GM10248 (cell line): ENCODE measurements at regions not wholly inside any gene's neighbourhood (a gene's known extent, or its start where the extent isn't known, plus 50 kb on each side); places are given as distances from the start of the nearest gene placed in this dataset.

Experiments
- CTCF ChIA-PET: fragments of 300-600 bp; sonication (Branson Sonifier 250); formaldehyde crosslinking; extraction: SDS; loops from one replicate; lab custom pipeline; 2021; ENCODE audit warnings: antibody characterized with exemption; lab: Yijun Ruan, JAX
- POLR2A ChIA-PET: fragments of 350-650 bp; sonication (Branson Sonifier 250); formaldehyde crosslinking; extraction: SDS; loops from one replicate; lab custom pipeline; 2020; ENCODE audit warnings: antibody characterized with exemption; lab: Yijun Ruan, JAX
- DNase-seq: peaks from one replicate; pipeline ENCODE4 v3.0.0; 2012; ENCODE audit errors: extremely low spot score
- TF ChIP-seq, protein P1 (sequence below): IDR thresholded peaks from 2 replicates; pipeline ENCODE4 v1.5.1; 2012; ENCODE audit warnings: mild to moderate bottlenecking, low read depth; ENCODE audit errors: extremely low read depth, missing control alignments, control extremely low read depth

DNA sequence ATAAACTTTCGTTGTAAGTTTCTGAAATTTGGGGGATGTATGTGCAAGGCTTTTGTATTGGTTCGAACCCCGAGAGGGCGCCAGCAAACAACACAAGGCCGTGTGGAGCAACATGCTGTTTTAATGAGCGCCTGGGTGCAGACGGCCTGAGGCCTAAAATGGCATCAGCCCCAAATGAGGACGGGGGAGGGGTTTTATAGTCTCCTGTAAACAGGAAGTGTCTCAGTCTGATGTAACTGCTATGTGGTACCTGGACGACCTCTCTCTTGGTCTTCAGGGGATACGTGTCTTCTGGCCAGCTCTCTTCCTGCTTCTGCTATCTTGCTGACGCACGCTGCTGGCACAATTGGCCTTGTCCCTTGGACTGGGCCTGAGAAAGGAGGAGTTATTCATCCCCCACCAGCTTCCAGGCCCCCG lies 1348.0 kb downstream of the ADGRL3 start:
- ChIA-PET CTCF (no interaction called here), POLR2A (no interaction called here)
- TF ChIP-seq, protein P1, sequence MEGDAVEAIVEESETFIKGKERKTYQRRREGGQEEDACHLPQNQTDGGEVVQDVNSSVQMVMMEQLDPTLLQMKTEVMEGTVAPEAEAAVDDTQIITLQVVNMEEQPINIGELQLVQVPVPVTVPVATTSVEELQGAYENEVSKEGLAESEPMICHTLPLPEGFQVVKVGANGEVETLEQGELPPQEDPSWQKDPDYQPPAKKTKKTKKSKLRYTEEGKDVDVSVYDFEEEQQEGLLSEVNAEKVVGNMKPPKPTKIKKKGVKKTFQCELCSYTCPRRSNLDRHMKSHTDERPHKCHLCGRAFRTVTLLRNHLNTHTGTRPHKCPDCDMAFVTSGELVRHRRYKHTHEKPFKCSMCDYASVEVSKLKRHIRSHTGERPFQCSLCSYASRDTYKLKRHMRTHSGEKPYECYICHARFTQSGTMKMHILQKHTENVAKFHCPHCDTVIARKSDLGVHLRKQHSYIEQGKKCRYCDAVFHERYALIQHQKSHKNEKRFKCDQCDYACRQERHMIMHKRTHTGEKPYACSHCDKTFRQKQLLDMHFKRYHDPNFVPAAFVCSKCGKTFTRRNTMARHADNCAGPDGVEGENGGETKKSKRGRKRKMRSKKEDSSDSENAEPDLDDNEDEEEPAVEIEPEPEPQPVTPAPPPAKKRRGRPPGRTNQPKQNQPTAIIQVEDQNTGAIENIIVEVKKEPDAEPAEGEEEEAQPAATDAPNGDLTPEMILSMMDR = no peak
- DNase-seq = no peak

DNA sequence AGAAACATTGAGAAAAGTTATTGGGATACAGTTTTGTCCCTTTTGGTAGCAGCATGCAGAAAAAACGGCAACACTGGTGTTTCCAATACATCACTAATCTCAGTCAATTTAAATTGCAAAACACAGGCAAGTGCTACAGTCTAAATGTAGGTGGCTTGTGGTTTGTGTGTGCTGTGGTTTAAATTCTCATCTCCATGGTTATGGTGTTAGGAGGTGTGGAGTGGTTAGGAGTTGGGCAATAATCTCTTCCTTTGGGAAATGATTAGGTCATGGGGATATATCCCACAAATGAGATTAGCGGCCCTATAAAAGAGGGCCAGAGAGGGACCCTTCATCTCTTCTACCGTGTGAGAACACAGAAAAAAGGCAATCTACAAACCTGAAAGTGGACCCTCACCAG lies 1344.3 kb downstream of the ADGRL3 start:
- DNase-seq = no peak
- ChIA-PET POLR2A (no interaction called here), CTCF (no interaction called here)

DNA sequence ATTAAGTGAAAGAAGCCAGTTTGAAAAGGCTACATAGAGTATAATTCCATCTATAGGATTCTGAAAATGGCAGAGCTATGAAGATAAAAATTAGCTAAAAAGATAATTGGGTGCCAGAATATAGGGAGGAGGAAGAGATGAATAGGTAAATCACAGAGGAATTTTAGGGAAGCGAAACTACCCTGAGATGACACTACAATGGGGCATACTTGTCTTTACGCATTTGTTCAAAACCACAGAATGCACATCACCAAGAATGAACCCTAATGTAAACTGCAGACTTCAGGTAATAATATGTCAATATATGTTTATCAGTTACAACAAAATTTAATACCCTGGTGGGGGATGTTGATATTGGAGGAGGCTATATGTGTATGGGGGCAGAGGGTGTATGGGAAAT lies 1342.9 kb downstream of the ADGRL3 start:
- ChIA-PET CTCF (no interaction called here), POLR2A (no interaction called here)
- no peak for DNase-seq
- TF ChIP-seq, protein P1 = no peak

More for the DNA sequence above, 1344.3 kb downstream of the ADGRL3 start:
- TF ChIP-seq, protein P1 = no peak

DNA sequence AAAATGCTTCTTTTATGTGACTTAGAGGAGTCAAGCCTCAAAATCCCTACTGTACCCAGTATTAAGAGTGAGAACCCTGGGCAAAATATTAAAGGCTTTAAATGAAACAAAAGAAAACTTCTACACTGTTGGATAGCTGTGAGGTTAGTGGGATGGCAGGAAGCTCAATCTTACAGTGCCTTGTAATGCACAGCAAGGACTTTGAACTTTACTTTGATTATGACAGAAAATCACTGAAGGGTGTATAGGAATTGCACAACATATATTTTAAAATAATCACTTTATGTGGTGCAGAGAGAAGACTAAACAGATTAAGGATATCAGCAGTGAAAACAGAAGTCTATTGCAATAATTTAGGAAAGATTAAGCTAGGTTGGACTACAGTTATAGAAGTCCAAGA lies 1333.4 kb downstream of the ADGRL3 start:
- TF ChIP-seq, protein P1 = no peak
- ChIA-PET CTCF (interaction anchor here (1.2 kb wide), 1 partner anchor 11 kb away, joined by 4 read pairs; no protein-coding TSS in a partner anchor), POLR2A (no interaction called here)
- DNase-seq = no peak

DNA sequence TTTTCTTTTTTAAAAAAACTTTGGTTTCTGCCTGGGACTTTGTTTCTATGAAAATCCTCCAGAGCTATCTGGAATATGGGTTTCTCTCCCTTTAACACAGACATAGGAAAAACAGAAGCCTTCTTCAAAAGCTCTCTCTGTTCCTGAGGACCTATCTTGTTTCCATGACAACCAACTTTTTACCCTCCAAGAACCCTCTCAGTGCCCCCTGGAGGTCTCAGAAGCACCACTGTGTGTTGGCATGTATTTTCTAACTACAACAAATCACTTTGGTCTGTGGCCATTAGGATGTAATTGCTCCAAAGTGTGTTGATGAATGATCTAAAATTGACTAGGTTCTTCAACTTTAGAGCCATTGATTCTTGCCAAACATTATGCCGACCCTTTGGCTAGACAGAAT lies 1331.6 kb downstream of the ADGRL3 start:
- DNase-seq = no peak
- ChIA-PET CTCF (interaction anchor here (1.3 kb wide), 1 partner anchor 9 kb away, joined by 3 read pairs; no protein-coding TSS in a partner anchor), POLR2A (no interaction called here)
- TF ChIP-seq, protein P1 = no peak

DNA sequence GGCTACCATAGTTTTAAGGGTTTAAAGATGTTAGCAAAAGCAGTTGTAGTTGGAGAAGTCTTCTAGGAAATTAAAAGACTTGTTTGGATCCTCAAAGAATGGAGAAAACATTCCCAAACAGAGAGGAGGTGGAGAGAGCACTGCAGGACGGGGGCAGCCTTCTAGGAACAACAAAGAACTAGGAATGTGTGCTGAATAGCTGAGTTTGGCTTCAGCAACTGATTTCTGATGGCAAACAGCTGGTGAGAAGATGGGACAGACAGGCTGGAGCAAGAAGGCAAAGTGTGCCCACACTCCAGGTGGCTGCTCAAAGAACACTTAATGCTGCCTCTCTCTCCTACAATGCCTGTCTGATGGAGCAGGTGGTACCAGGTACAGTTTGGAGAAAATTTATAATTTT lies 1331.1 kb downstream of the ADGRL3 start:
- TF ChIP-seq, protein P1 = no peak
- CTCF ChIA-PET = interaction anchor here (1.3 kb wide), 1 partner anchor 9 kb away, joined by 3 read pairs; no protein-coding TSS in a partner anchor
- no peak for DNase-seq
- POLR2A ChIA-PET = no interaction called here

DNA sequence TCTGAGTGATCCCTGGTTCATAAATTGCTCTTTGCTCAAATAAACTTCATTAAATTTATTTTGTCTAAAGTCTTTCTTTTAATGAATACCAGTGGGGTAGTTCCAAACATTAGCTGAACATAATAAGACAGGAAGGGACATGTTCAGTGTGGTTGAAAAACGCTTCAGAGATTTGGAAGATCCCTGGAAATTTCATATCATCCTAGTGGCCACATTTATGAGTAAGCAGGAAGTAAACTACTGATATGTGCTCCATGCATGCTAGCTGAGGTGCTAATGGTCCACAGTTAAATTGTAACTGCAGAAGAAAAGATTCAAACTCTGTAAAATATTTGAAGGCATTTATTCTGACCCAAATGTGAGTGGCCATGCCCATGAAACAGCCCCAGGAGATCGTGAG lies 1328.7 kb downstream of the ADGRL3 start:
- no peak for DNase-seq

More for the DNA sequence above, 1328.7 kb downstream of the ADGRL3 start:
- TF ChIP-seq, protein P1 = no peak
- CTCF ChIA-PET = no interaction called here
- POLR2A ChIA-PET = no interaction called here
